NT2/D1 (cell line): ENCODE measurements at regions not wholly inside any gene's neighbourhood (a gene's known extent, or its start where the extent isn't known, plus 50 kb on each side); places are given as distances from the start of the nearest gene placed in this dataset.

Experiments used
- SUZ12 ChIP-seq: IDR thresholded peaks from 2 replicates; pipeline ENCODE4 v1.6.1; 2011; ENCODE audit not compliant: insufficient read length, insufficient read depth; ENCODE audit errors: extremely low read depth
- YY1 ChIP-seq: IDR thresholded peaks from 2 replicates; pipeline ENCODE4 v1.6.1; 2011; ENCODE audit not compliant: insufficient read length, insufficient read depth
- ZNF274 ChIP-seq: IDR thresholded peaks from 2 replicates; pipeline ENCODE4 v1.6.1; 2011; ENCODE audit warnings: mild to moderate bottlenecking, low read depth, low read length

- no peak for TF ChIP-seq YY1
- no peak for TF ChIP-seq ZNF274
- no peak for TF ChIP-seq SUZ12
Measured at GRCh38 chr22:27337676-27338075, 463.9 kb downstream of the MN1 start.
